RWPE2 (cell line): ENCODE measurements at regions not wholly inside any gene's neighbourhood (a gene's known extent, or its start where the extent isn't known, plus 50 kb on each side); places are given as distances from the start of the nearest gene placed in this dataset.

Experiments used
- ATAC-seq: fragments of 200-7000 bp; cut with Tn5 transposase; 3 replicates; pipeline ENCODE4 v1.9.1; 2021; ENCODE audit warnings: low read depth
- DNase-seq: peaks from one replicate; pipeline ENCODE4 v3.0.0-alpha.2; 2020; ENCODE audit warnings: low spot score
- H3K27ac ChIP-seq: fragments of 450-650 bp; 2 replicates; pipeline ENCODE4 v1.5.1; 2017; ENCODE audit warnings: mild to moderate bottlenecking; ENCODE audit not compliant: poor library complexity, severe bottlenecking
- H3K27me3 ChIP-seq: fragments of 250-450 bp; sonication (Bioruptor Pico); 2 replicates; pipeline ENCODE4 v1.5.1; 2021; ENCODE audit warnings: mild to moderate bottlenecking, moderate library complexity; ENCODE audit not compliant: insufficient read depth, poor library complexity, severe bottlenecking
- H3K36me3 ChIP-seq: fragments of 250-450 bp; sonication (Bioruptor Pico); 2 replicates; pipeline ENCODE4 v1.5.1; 2020; ENCODE audit warnings: low read depth, mild to moderate bottlenecking, moderate library complexity
- H3K4me1 ChIP-seq: fragments of 250-450 bp; sonication (Bioruptor Pico); 2 replicates; pipeline ENCODE4 v1.5.1; 2021; ENCODE audit warnings: mild to moderate bottlenecking, moderate library complexity; ENCODE audit not compliant: insufficient read depth, poor library complexity, severe bottlenecking
- H3K4me3 ChIP-seq: fragments of 250-450 bp; sonication (Bioruptor Pico); 2 replicates; pipeline ENCODE4 v1.5.1; 2021; ENCODE audit warnings: mild to moderate bottlenecking, moderate library complexity; ENCODE audit not compliant: severe bottlenecking
- H3K9me3 ChIP-seq: fragments of 250-450 bp; sonication (Bioruptor Pico); 2 replicates; pipeline ENCODE4 v1.5.1; 2021; ENCODE audit warnings: mild to moderate bottlenecking, moderate library complexity; ENCODE audit not compliant: severe bottlenecking
- CTCF ChIP-seq: fragments of 450-650 bp; IDR thresholded peaks from one replicate; pipeline ENCODE4 v1.5.1; 2017; ENCODE audit warnings: mild to moderate bottlenecking, moderate library complexity; ENCODE audit not compliant: poor library complexity, severe bottlenecking

GRCh38 chr13:90951663-90952062 is 395.8 kb upstream of the MIR17HG start:
- Histone ChIP-seq H3K36me3 (no peaks in the 10 kb centered on the region), H3K4me1 (no peaks in the 10 kb centered on the region), H3K27me3 (no peaks in the 10 kb centered on the region), H3K9me3 (no peaks in the 10 kb centered on the region), H3K4me3 (no peak overlapping the region), H3K27ac (no peak overlapping the region)
- ATAC-seq, result no peak
- no peak for TF ChIP-seq CTCF
- DNase-seq, result no peak

DNA sequence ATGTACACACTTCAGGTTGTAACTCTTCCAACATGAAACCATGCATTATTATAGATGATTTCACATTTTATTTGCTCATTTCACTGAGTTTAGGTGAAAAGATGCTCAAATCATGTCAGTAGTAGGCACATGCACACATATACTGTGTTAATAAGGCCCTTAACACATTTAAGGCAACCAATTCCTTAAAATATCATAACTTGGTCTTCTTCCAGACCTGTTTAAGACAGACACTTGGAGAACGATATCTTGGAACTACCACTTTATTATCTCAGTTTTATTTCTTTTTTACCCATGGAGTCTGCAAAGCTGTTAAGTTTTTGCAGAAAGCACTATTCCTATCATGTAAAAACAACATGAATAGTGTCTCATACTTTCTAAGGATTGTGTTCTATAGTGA is 395.2 kb upstream of the MIR17HG start:
- no peaks in the 10 kb centered on the region for H3K36me3 ChIP-seq
- DNase-seq (no peak), ATAC-seq (no peak)
- no peaks in the 10 kb centered on the region for H3K27me3 ChIP-seq
- TF ChIP-seq CTCF, result no peak
- H3K27ac ChIP-seq, result no peak overlapping the region
- no peaks in the 10 kb centered on the region for H3K4me1 ChIP-seq
- H3K9me3 ChIP-seq, result no peaks in the 10 kb centered on the region
- no peak overlapping the region for H3K4me3 ChIP-seq

DNA sequence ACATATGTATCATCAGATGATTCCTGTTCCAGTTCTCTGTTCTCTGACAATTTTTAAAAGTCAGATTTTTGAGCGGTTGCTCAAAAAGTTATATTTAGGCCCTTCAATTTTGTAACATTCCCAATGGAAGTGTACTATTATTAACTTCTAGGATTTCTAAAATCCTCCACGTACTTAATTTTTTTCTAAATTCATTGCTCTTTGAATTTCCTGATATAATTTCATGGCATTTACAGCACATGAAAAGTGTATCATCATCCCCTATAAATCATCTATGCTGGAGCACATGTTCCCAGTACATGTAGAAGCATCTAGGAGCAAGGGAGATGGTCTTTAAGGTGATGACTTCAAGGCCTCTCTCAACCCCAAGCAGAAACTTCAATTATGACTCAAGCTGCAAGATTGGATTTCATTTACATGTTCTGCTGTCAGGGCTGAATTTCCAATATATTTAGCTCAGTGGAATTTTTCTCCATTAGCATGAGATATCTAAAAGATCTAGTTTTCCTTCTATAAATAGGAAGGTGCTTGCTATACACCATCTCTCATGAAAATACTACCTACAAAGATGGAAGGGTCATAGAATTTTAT is 392.8 kb upstream of the MIR17HG start:
- TF ChIP-seq CTCF, result no peak
- H3K4me1 ChIP-seq, result no peaks in the 10 kb centered on the region
- no peaks in the 10 kb centered on the region for H3K36me3 ChIP-seq
- no peak for ATAC-seq
- no peaks in the 10 kb centered on the region for H3K27me3 ChIP-seq
- no peaks in the 10 kb centered on the region for H3K9me3 ChIP-seq
- no peak overlapping the region for H3K4me3 ChIP-seq
- DNase-seq, result no peak
- no peak overlapping the region for H3K27ac ChIP-seq

- no peak for DNase-seq
- H3K4me3 ChIP-seq, result no peak overlapping the region
Measured at GRCh38 chr13:90956031-90956430, 391.5 kb upstream of the MIR17HG start.

More at GRCh38 chr13:90956031-90956430, 391.5 kb upstream of the MIR17HG start:
- H3K27me3 ChIP-seq, result no peaks in the 10 kb centered on the region
- ATAC-seq, result no peak
- TF ChIP-seq CTCF, result no peak
- no peaks in the 10 kb centered on the region for H3K9me3 ChIP-seq
- no peaks in the 10 kb centered on the region for H3K4me1 ChIP-seq
- no peak overlapping the region for H3K27ac ChIP-seq
- no peaks in the 10 kb centered on the region for H3K36me3 ChIP-seq
